GM12878 (cell line): ENCODE measurements at regions not wholly inside any gene's neighbourhood (a gene's known extent, or its start where the extent isn't known, plus 50 kb on each side); places are given as distances from the start of the nearest gene placed in this dataset.

ENCODE experiments used
- CTCF ChIP-seq, 3 experiments: IDR thresholded peaks in 2 of 3; conservative IDR thresholded peaks in 1 of 3; 2 replicates each; pipeline ENCODE4 v1.5.1; 2011; ENCODE audit warnings: low read depth in 3 of 3, low read length in 3 of 3, mild to moderate bottlenecking in 3 of 3, control low read depth in 2 of 3, moderate library complexity in 2 of 3, inconsistent platforms in 1 of 3, mixed read lengths in 1 of 3; ENCODE audit not compliant: control insufficient read depth in 2 of 3, insufficient read depth in 1 of 3; ENCODE audit errors: extremely low read depth in 1 of 3
- RAD51 ChIP-seq: fragments of 450-650 bp; IDR thresholded peaks from 2 replicates; pipeline ENCODE4 v1.6.1; 2016; ENCODE audit warnings: moderate library complexity, mild to moderate bottlenecking, inconsistent platforms
- RBBP5 ChIP-seq: fragments of 200-600 bp; sonication (generic); conservative IDR thresholded peaks from 2 replicates; pipeline ENCODE4 v1.6.1; 2016

- TF ChIP-seq CTCF (IDR thresholded peaks at IDR 0.05 in 2 of 3, conservative IDR thresholded peaks at IDR 0.05 in 1 of 3; ENCODE audit: control insufficient read depth in 2 of 3, extremely low read depth in 1 of 3, insufficient read depth in 1 of 3, low read depth in 3 of 3, low read length in 3 of 3) = no peak
- TF ChIP-seq RBBP5 = no peak
- no peak for TF ChIP-seq RAD51
Measured at GRCh38 chr17:77455111-77455890, 314.5 kb downstream of the SEC14L1 start.
